H1 (cell line): ENCODE measurements at regions not wholly inside any gene's neighbourhood (a gene's known extent, or its start where the extent isn't known, plus 50 kb on each side); places are given as distances from the start of the nearest gene placed in this dataset.

Experiments
- CTCF ChIA-PET: fragments of 300-600 bp; sonication (Branson Sonifier 250); formaldehyde crosslinking; loops from one replicate; lab custom pipeline; 2021; ENCODE audit not compliant: partially characterized antibody; lab: Charles Lee
- POLR2A ChIA-PET: fragments of 300-600 bp; sonication (Branson Sonifier 250); formaldehyde crosslinking; loops from one replicate; lab custom pipeline; 2021; ENCODE audit warnings: inconsistent platforms; ENCODE audit not compliant: partially characterized antibody; lab: Charles Lee
- DNase-seq, 2 experiments: peaks; one replicate each; pipeline versions ENCODE4 v3.0.0 to v3.0.0-alpha.2; 2010 to 2022; ENCODE audit warnings: low spot score in 2 of 2, low read depth in 1 of 2, mixed read lengths in 1 of 2
- FAIRE-seq: peaks from 2 replicates; lab custom pipeline; 2011; peaks lifted over from hg19 to GRCh38; lab: Jason Lieb, UNC
- H2AFZ ChIP-seq: 2 replicates; pipeline ENCODE4 v1.8.1; 2012; ENCODE audit warnings: low read length, inconsistent platforms
- H2AK5ac ChIP-seq: 2 replicates; pipeline ENCODE4 v1.6.1; 2013; ENCODE audit warnings: low read depth, low read length
- H2BK120ac ChIP-seq: replicated peaks from 2 replicates; pipeline ENCODE3; 2013; ENCODE audit warnings: low read depth, low read length, inconsistent platforms
- H2BK12ac ChIP-seq: 2 replicates; pipeline ENCODE4 v1.6.1; 2013; ENCODE audit warnings: low read depth, low read length
- H2BK15ac ChIP-seq: 2 replicates; pipeline ENCODE4 v1.6.1; 2013; ENCODE audit warnings: low read length
- H2BK20ac ChIP-seq: 2 replicates; pipeline ENCODE4 v1.6.1; 2013; ENCODE audit warnings: low read length
- H2BK5ac ChIP-seq: 2 replicates; pipeline ENCODE4 v1.6.1; 2013; ENCODE audit warnings: low read depth, low read length
- H3K14ac ChIP-seq: 2 replicates; pipeline ENCODE4 v1.6.1; 2013; ENCODE audit warnings: inconsistent platforms; ENCODE audit not compliant: insufficient read length
- H3K18ac ChIP-seq: 2 replicates; pipeline ENCODE4 v1.6.1; 2013; ENCODE audit warnings: low read length; ENCODE audit errors: extremely low read depth
- H3K23ac ChIP-seq: 2 replicates; pipeline ENCODE4 v1.6.1; 2013; ENCODE audit warnings: inconsistent platforms; ENCODE audit not compliant: insufficient read length
- H3K23me2 ChIP-seq: 2 replicates; pipeline ENCODE4 v1.6.1; 2013; ENCODE audit warnings: low read depth, low read length
- H3K27ac ChIP-seq: 2 replicates; pipeline ENCODE4 v1.6.1; 2011; ENCODE audit warnings: low read depth, low read length, inconsistent platforms
- H3K27me3 ChIP-seq, 4 experiments: replicated peaks in 1 of 4; 1 replicate in 1 of 4; 2 replicates in 3 of 4; pipeline versions ENCODE4 v1.6.1 to v1.8.1; 2011 to 2013; ENCODE audit warnings: low read length in 3 of 4, mild to moderate bottlenecking in 3 of 4, inconsistent platforms in 2 of 4, mixed read lengths in 2 of 4, moderate library complexity in 1 of 4; ENCODE audit not compliant: control insufficient read depth in 3 of 4, insufficient read depth in 3 of 4; ENCODE audit errors: extremely low read depth in 1 of 4
- H3K36me3 ChIP-seq, 4 experiments: 2 replicates each; pipeline versions ENCODE4 v1.6.1 to v1.8.1; 2011 to 2013; ENCODE audit warnings: mild to moderate bottlenecking in 4 of 4, low read length in 3 of 4, moderate library complexity in 2 of 4, control low read depth in 1 of 4, inconsistent platforms in 1 of 4; ENCODE audit not compliant: insufficient read depth in 4 of 4, control insufficient read depth in 2 of 4
- H3K4ac ChIP-seq: replicated peaks from 2 replicates; pipeline ENCODE3; 2013; ENCODE audit warnings: low read length, low read depth, mixed read lengths, inconsistent platforms; ENCODE audit not compliant: insufficient read length
- H3K4me1 ChIP-seq, 4 experiments: replicated peaks in 1 of 4; 1 replicate in 1 of 4; 2 replicates in 3 of 4; pipeline versions ENCODE4 v1.6.1 to v1.8.1; 2011 to 2013; ENCODE audit warnings: low read length in 3 of 4, inconsistent platforms in 2 of 4, mixed read lengths in 1 of 4; ENCODE audit not compliant: insufficient read depth in 4 of 4, control insufficient read depth in 3 of 4
- H3K4me2 ChIP-seq, 2 experiments: 2 replicates each; pipeline versions ENCODE4 v1.6.1 to v1.8.1; 2011 to 2013; ENCODE audit warnings: low read depth in 2 of 2, low read length in 2 of 2, control low read depth in 1 of 2, inconsistent platforms in 1 of 2, mild to moderate bottlenecking in 1 of 2; ENCODE audit not compliant: insufficient read depth in 1 of 2
- H3K4me3 ChIP-seq, 4 experiments: fragments of 200-600, 300-600 bp in 1 of 4; sonication (generic), shearing (Covaris generic), sonication (Bioruptor Twin) in 1 of 4; 2 replicates each; pipeline versions ENCODE4 v1.5.1 to v1.8.1; 2011 to 2016; ENCODE audit warnings: low read length in 4 of 4, low read depth in 3 of 4, control low read depth in 2 of 4, inconsistent platforms in 2 of 4, mild to moderate bottlenecking in 2 of 4, mixed read lengths in 1 of 4, moderate library complexity in 1 of 4; ENCODE audit not compliant: insufficient read depth in 2 of 4; ENCODE audit errors: extremely low read depth in 1 of 4
- H3K56ac ChIP-seq: replicated peaks from 2 replicates; pipeline ENCODE3; 2013; ENCODE audit warnings: low read depth, mild to moderate bottlenecking, mixed read lengths, low read length, inconsistent platforms; ENCODE audit not compliant: insufficient read length
- H3K79me1 ChIP-seq: 2 replicates; pipeline ENCODE4 v1.6.1; 2013; ENCODE audit warnings: low read depth, low read length, control low read depth
- H3K79me2 ChIP-seq, 2 experiments: 2 replicates each; pipeline versions ENCODE4 v1.6.1 to v1.8.1; 2012 to 2013; ENCODE audit warnings: low read length in 2 of 2, mild to moderate bottlenecking in 2 of 2, inconsistent platforms in 1 of 2; ENCODE audit not compliant: insufficient read depth in 2 of 2, control insufficient read depth in 1 of 2
- H3K9ac ChIP-seq, 4 experiments: replicated peaks in 1 of 4; 1 replicate in 1 of 4; 2 replicates in 3 of 4; pipeline versions ENCODE4 v1.6.1 to v1.8.1; 2011 to 2013; ENCODE audit warnings: low read depth in 3 of 4, low read length in 3 of 4, control low read depth in 2 of 4, mild to moderate bottlenecking in 2 of 4, moderate library complexity in 2 of 4, inconsistent platforms in 1 of 4; ENCODE audit errors: extremely low read depth in 1 of 4
- H3K9me3 ChIP-seq, 2 experiments: 2 replicates each; pipeline versions ENCODE4 v1.6.1 to v1.8.1; 2012 to 2013; ENCODE audit warnings: mild to moderate bottlenecking in 2 of 2, moderate library complexity in 2 of 2, control low read depth in 1 of 2, inconsistent platforms in 1 of 2, low read depth in 1 of 2, low read length in 1 of 2, mixed read lengths in 1 of 2; ENCODE audit not compliant: insufficient read depth in 2 of 2
- H4K20me1 ChIP-seq, 2 experiments: replicated peaks in 1 of 2; 2 replicates each; pipeline versions ENCODE3 to v1.8.1; 2011 to 2013; ENCODE audit warnings: inconsistent platforms in 2 of 2, low read length in 2 of 2, mild to moderate bottlenecking in 1 of 2; ENCODE audit not compliant: insufficient read depth in 2 of 2, control insufficient read depth in 1 of 2
- H4K5ac ChIP-seq: 2 replicates; pipeline ENCODE4 v1.6.1; 2013; ENCODE audit warnings: low read length, low read depth, mixed read lengths, inconsistent platforms; ENCODE audit not compliant: insufficient read length
- H4K8ac ChIP-seq: 2 replicates; pipeline ENCODE4 v1.8.0; 2013; ENCODE audit warnings: mild to moderate bottlenecking, moderate library complexity, low read length, inconsistent platforms; ENCODE audit not compliant: insufficient read depth; ENCODE audit errors: extremely low read depth
- H4K91ac ChIP-seq: replicated peaks from 2 replicates; pipeline ENCODE3; 2013; ENCODE audit warnings: low read length, mixed read lengths, inconsistent platforms; ENCODE audit not compliant: insufficient read length
- ASH2L ChIP-seq: fragments of 200-600, 300-600 bp; sonication (generic); IDR thresholded peaks from one replicate; pipeline ENCODE4 v1.7.1; 2017; ENCODE audit warnings: low read length
- BACH1 ChIP-seq: IDR thresholded peaks from 2 replicates; pipeline ENCODE4 v1.6.1; 2012; ENCODE audit warnings: low read length, improper control_type of control experiment
- CBX5 ChIP-seq: fragments of 300-800, 300-1000 bp; sonication (generic); IDR thresholded peaks from 2 replicates; pipeline ENCODE4 v1.7.1; 2016; ENCODE audit warnings: antibody characterized with exemption, low read length, low read depth
- EZH2 ChIP-seq: fragments of 200-600 bp; sonication (generic); IDR thresholded peaks from 2 replicates; pipeline ENCODE4 v1.7.1; 2012; ENCODE audit warnings: low read depth, mild to moderate bottlenecking, moderate library complexity, low read length, inconsistent platforms; ENCODE audit not compliant: severe bottlenecking
- GTF2F1 ChIP-seq: IDR thresholded peaks from 2 replicates; pipeline ENCODE4 v1.6.1; 2012; ENCODE audit warnings: low read depth, low read length, improper control_type of control experiment, borderline replicate concordance
- JUN ChIP-seq: IDR thresholded peaks from 2 replicates; pipeline ENCODE4 v1.6.1; 2011; ENCODE audit warnings: low read depth, mild to moderate bottlenecking, improper control_type of control experiment, low read length
- KDM5A ChIP-seq: fragments of 200-600 bp; IDR thresholded peaks from 2 replicates; pipeline ENCODE4 v1.7.1; 2012; ENCODE audit warnings: mild to moderate bottlenecking, low read length, inconsistent platforms, mixed read lengths
- TAF1 ChIP-seq: IDR thresholded peaks from 2 replicates; pipeline ENCODE4 v1.6.1; 2011; ENCODE audit warnings: mild to moderate bottlenecking, low read depth, low read length
- TBP ChIP-seq: IDR thresholded peaks from 2 replicates; pipeline ENCODE4 v1.6.1; 2011; ENCODE audit warnings: low read depth, low read length, improper control_type of control experiment
- TCF12 ChIP-seq: IDR thresholded peaks from 2 replicates; pipeline ENCODE4 v1.6.1; 2011; ENCODE audit warnings: low read depth, mild to moderate bottlenecking, low read length
- WGBS, 2 experiments: shearing (Covaris generic) in 1 of 2; methylation state at CpG; one replicate each; pipeline versions ENCODE4 v1.1.6 to v1.1.7; 2013 to 2015; ENCODE audit warnings: low lambda C conversion rate in 2 of 2, mixed read lengths in 2 of 2, inconsistent platforms in 1 of 2, low coverage in 1 of 2, missing lambda C conversion rate in 1 of 2; ENCODE audit not compliant: insufficient replicate concordance in 2 of 2, insufficient coverage in 1 of 2, insufficient read length in 1 of 2; ENCODE audit errors: extremely low coverage in 1 of 2, missing lambda C conversion rate in 1 of 2; 5-methylcytosine and 5-hydroxymethylcytosine counted together
- TF ChIP-seq, protein P1 (sequence below): IDR thresholded peaks from 2 replicates; pipeline ENCODE4 v1.6.1; 2012; ENCODE audit warnings: inconsistent platforms
- TF ChIP-seq, protein P2 (sequence below): IDR thresholded peaks from 2 replicates; pipeline ENCODE4 v1.6.1; 2011; ENCODE audit warnings: low read length, improper control_type of control experiment

DNA sequence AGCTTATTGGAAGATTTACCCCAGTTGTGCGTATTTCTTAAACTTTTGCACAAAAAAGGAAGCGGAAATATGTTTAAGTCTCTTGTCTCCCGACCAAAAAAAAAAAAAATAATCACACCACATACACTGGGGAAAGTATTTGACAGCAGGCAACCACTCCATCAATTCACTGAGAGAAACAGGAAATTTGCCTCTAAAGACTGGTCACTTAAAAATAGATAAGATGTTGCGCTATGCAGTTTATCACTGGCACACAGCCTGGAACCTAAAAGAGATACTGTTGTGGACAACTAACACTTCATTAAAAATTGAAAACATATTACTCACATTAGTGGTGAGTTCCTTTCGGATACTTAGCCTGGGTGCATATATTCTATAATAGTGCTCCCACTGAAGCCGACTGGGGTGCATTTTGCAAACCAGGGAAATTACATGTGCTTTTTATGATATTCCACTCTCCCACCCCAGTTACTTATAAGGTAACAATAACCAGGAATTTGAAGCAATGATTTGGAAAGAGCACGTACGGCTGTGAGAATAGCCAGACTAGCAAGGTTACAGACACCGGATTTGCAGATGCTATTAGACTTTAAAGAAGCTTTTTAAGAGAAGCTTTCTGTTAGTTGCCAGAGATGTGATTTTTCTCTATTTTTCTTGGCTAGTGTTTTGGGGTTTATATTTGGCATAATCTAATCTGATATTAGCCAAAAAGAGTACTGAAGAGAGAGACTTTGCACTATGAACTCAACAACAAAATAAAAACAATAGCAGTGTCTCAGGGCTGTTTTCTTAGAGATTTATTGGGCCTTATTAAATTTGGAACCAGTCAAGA, 311.5 kb downstream of the NOVA1 start:
- Histone ChIP-seq H3K23ac (no peak overlapping the region), H2BK15ac (no peak overlapping the region), H3K4ac (no peak overlapping the region), H3K36me3 (no peaks in the 10 kb centered on the region), H2BK120ac (no peak overlapping the region), H2AFZ (no peak overlapping the region), H3K23me2 (no peaks in the 10 kb centered on the region), H3K56ac (no peak overlapping the region), H3K9ac (no peak overlapping the region), H3K18ac (no peak overlapping the region), H3K27me3 (no peaks in the 10 kb centered on the region), H2BK20ac (no peak overlapping the region), H4K5ac (no peak overlapping the region), H4K20me1 (no peaks in the 10 kb centered on the region), H3K4me1 (peaks cover 0 to 4% (median 2%) of the 10 kb centered on the region in 4 experiments; a peak in 4 of 7 replicates), H3K79me2 (no peaks in the 10 kb centered on the region), H3K9me3 (no peaks in the 10 kb centered on the region), H3K14ac (no peak overlapping the region), H3K27ac (no peak overlapping the region), H2BK5ac (no peak overlapping the region), H3K79me1 (no peaks in the 10 kb centered on the region), H3K4me3 (no peak overlapping the region), H4K8ac (no peak overlapping the region), H2AK5ac (no peak overlapping the region), H4K91ac (no peak overlapping the region), H3K4me2 (no peak overlapping the region), H2BK12ac (no peak overlapping the region)
- WGBS, 2 experiments, result 91% methylated on average over 9 of the region's 9 CpGs; no CpG with 5 or more reads in 1 of the 2 experiments
- ChIA-PET POLR2A (interaction anchor here (0.7 kb wide), 1 partner anchor 811 kb away, joined by 3 read pairs; no protein-coding TSS in a partner anchor), CTCF (interaction anchor here (1.1 kb wide), 2 partner anchors 9 to 10 kb away, joined by 4 to 5 read pairs; no protein-coding TSS in a partner anchor)
- DNase-seq (no peak), FAIRE-seq (no peak)
- TF ChIP-seq GTF2F1, result no peak
- TF ChIP-seq TBP, result no peak
- TF ChIP-seq JUN, result no peak
- no peak for TF ChIP-seq CBX5
- TF ChIP-seq ASH2L, result no peak
- TF ChIP-seq EZH2, result no peak
- TF ChIP-seq TAF1, result no peak
- TF ChIP-seq, protein P1, sequence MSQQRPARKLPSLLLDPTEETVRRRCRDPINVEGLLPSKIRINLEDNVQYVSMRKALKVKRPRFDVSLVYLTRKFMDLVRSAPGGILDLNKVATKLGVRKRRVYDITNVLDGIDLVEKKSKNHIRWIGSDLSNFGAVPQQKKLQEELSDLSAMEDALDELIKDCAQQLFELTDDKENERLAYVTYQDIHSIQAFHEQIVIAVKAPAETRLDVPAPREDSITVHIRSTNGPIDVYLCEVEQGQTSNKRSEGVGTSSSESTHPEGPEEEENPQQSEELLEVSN, result no peak
- TF ChIP-seq BACH1, result no peak
- TF ChIP-seq TCF12, result no peak
- TF ChIP-seq, protein P2, sequence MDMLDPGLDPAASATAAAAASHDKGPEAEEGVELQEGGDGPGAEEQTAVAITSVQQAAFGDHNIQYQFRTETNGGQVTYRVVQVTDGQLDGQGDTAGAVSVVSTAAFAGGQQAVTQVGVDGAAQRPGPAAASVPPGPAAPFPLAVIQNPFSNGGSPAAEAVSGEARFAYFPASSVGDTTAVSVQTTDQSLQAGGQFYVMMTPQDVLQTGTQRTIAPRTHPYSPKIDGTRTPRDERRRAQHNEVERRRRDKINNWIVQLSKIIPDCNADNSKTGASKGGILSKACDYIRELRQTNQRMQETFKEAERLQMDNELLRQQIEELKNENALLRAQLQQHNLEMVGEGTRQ, result no peak
- no peak for TF ChIP-seq KDM5A
